ENCODE measurements at regions not wholly inside any gene's neighbourhood (a gene's known extent, or its start where the extent isn't known, plus 50 kb on each side); places are given as distances from the start of the nearest gene placed in this dataset.

GRCh38 chr2:116586328-116586689 lies 1228.2 kb upstream of the DDX18 start:
- TF ChIP-seq CTCF (IDR thresholded peaks at IDR 0.05) (no peak), POLR2AphosphoS5 (IDR thresholded peaks at IDR 0.05; ENCODE audit: low read depth, low read length) (no peak)
